HG03378 (cell line): ENCODE measurements at regions not wholly inside any gene's neighbourhood (a gene's known extent, or its start where the extent isn't known, plus 50 kb on each side); places are given as distances from the start of the nearest gene placed in this dataset.
"Not testable (repeated sequence)": the region's sequence is repeated elsewhere in the genome, so short reads cannot be mapped to it uniquely, and the experiment has no call there.

Experiments
- ATAC-seq: cut with Tn5 transposase; IDR thresholded peaks from one replicate; pipeline ENCODE4 v1.9.1; 2021; ENCODE audit warnings: mild to moderate bottlenecking, moderate library complexity; ENCODE audit not compliant: unreplicated experiment

GRCh38 chr1:213324859-213325258 is 273.8 kb downstream of the RPS6KC1 start:
- ATAC-seq: no peak

- no peak for ATAC-seq
Observed at GRCh38 chr1:213325482-213325881, 274.4 kb downstream of the RPS6KC1 start.

DNA sequence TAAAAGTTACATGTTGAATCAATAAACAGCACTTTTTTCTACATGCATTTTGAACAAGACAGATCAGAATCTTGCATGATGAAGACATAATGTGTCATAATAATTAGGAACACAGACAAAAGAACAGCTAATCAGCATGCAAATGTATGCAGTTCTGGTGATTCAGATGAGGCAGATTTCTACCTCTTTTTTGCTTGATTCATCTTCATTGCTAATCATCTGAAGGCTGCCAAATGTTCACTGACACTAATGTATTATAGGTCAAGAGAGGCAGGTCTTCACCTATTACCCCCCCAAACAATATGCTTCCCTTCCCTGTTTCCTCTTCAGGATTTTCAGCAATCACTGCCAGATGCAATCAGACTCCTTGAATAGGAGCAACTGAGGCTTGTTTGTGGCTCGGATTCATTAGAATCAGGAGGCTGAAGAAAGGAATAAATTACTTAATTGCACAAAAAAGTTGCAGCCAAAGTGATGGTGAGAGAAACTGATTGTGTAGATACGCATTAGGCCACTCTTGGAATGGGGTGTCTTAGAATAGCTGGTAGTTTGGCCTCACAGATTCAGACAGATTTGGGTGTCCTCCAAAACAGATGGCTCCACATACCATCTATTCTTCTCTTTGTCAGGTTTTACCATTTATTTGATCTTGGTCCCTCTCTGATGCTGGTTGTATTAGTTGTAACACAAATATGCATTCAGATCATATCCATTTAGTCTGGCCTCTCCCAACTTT is 275.4 kb downstream of the RPS6KC1 start:
- ATAC-seq: no peak

DNA sequence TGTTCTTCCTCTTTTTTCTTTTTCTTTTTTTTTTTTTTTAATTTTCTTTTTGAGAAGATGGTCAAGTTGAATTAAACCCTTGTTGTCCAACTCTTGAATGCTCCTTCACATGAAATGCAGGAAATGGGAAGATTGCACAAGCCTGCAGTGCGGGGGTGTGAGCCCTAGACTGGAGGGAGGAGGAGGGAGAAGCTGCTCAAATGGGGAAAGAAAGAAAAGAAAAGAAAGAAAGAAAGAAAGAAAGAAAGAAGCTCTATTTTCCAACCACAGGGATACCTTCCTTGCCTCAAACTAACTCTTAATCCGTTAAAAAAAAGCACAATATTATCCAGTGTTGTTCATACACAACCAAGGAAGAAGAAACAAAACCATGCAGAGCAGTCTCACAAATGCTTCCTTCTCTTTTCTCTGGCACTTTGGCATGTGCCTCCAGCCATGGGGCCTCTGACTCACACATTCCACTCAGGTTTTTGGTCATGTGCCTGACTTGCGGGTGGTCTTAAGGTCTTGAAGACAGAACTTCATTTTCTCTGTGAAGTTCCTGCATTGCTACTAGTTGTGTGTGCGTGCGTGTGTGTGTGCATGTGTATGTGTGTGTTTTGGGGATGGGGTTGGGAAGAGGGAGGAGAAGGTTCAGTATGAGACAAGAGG is 276.1 kb downstream of the RPS6KC1 start:
- ATAC-seq: no peak

DNA sequence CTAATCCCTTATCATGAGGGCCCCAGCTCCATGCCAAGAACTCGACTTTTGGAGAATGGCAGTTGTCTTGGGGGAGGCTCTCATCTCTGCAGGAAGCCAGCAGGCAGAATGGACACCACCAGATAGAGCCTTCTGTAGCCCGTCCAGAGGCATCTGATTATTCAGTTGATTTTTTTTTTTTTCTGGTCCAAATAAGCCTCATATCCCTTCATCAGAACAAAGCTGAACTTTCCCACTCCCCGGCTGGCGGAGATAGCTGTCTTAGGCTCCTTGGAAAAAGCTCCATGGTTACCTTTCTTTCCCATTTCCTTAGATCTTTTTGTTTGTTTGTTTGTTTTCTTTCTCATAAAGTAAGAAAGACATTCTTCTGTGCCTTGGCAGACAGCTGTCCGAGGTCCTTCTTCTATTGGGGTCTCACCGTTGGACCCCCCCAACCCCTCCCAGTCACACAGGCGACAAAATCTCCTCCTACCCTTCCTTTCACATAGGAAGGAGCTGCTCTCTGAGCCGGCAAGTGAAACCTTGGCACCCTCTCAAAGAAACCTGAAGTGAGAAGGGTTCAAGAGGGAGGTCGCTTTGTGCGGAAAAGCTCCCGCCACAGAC is 278.5 kb downstream of the RPS6KC1 start:
- ATAC-seq: no peak

- no peak for ATAC-seq
Observed at GRCh38 chr1:213330281-213330680, 279.2 kb downstream of the RPS6KC1 start.

- ATAC-seq: no peak
Observed at GRCh38 chr1:213331631-213332175, 280.7 kb downstream of the RPS6KC1 start.

DNA sequence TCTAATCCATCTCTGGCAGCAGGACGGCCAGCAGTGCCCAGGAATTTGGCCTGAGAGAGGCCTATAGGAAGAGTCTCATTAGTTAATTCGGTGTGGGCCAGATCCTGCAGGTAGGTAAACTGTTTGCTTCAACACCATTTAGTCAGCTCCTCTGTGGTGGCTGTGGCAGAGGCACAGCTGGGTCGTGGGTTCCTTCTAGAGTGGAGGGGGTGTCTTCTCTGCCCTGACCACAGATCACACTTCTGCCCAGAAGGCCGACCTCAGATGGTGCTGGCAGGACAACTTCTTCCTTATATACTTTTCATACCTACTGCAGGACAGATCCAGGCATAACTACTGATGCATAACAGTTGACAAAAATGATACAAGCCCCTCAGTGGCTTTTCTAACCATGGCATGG is 281.4 kb downstream of the RPS6KC1 start:
- ATAC-seq: no peak

- no peak for ATAC-seq
Observed at GRCh38 chr1:213333121-213333520, 282.1 kb downstream of the RPS6KC1 start.

GRCh38 chr1:213335084-213335483 is 284.0 kb downstream of the RPS6KC1 start:
- ATAC-seq: no peak

DNA sequence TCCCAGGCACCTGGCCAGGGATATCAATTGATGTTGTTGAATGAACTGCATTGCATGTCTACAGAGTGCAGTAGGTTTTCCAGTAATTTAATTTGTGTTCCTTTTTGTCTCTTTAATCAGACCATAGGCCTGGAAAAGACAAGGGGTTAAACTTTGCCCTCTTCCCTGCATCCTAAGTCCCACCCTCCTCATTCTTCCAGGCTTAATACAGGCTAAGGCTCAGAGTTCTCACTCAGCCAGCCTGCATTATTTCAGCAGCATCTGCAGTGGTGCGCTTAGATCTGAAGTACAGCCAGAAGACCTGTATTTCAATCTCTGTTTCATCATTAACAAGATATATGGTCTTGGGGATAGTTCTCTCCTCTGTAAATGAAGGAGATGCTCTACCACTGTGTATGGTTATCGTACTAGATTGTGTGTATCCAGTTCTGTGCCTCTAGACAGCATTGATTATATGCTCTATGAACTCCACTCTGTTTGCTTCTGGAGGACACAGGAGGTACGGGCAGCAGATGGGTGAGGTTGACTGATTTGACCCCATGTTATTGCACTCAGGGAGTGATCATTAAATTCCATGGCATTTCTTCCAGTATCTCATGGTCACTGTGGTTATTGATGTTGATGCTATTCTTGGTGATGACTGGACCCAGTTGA is 286.1 kb downstream of the RPS6KC1 start:
- no peak for ATAC-seq

DNA sequence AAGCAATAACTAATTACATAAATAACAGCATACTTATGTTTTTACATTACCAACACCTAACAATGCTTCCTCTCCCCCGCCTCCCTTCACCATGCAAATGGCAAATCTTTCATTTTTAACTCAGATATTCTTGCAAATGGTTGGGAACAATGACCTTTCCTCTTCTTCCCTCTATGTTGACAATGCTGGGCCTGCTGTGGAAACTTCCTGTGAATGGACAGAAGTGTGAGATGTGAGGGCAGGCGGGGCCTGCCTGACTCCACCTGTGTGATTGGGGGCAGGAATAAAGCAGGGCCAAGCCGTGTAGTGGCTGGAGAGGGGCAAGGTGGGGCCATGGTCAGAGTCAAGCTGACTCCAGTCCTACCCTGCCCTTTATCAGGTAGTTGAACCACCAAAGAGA is 289.6 kb downstream of the RPS6KC1 start:
- no peak for ATAC-seq

DNA sequence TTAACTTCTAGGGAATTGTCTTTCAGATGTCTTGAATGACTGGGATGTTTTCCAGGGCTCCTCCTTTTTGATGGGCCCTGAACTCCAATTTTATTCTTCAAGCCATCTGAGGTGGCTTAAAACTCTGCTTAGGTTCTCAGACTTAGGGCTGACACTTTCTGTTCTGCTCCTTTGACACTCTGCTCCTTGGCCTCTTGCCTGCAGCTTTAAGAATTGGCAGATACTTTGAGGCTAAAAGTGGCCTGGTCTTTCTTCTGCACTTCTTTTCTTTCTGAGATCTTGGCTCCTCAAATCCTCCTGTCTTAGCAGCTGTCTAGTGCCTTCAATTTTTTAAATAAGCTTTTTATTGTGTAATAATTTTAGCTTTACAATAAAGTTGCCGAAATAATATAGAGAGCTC is 294.6 kb downstream of the RPS6KC1 start:
- no peak for ATAC-seq

- no peak for ATAC-seq
Observed at GRCh38 chr1:213357403-213357802, 306.4 kb downstream of the RPS6KC1 start.

DNA sequence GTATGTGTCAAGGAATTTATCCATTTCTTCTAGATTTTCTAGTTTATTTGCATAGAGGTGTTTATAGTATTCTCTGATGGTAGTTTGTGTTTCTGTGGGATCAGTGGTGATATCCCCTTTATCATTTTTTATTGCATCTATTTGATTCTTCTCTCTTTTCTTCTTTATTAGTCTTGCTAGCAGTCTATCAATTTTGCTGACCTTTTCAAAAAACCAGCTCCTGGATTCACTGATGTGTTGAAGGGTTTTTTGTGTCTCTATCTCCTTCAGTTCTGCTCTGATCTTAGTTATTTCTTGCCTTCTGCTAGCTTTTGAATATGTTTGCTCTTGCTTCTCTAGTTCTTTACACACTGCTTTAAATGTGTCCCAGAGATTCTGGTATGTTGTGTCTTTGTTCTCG is 307.3 kb downstream of the RPS6KC1 start:
- not testable (repeated sequence) for ATAC-seq

- no peak for ATAC-seq
Observed at GRCh38 chr1:213362598-213362997, 311.6 kb downstream of the RPS6KC1 start.

DNA sequence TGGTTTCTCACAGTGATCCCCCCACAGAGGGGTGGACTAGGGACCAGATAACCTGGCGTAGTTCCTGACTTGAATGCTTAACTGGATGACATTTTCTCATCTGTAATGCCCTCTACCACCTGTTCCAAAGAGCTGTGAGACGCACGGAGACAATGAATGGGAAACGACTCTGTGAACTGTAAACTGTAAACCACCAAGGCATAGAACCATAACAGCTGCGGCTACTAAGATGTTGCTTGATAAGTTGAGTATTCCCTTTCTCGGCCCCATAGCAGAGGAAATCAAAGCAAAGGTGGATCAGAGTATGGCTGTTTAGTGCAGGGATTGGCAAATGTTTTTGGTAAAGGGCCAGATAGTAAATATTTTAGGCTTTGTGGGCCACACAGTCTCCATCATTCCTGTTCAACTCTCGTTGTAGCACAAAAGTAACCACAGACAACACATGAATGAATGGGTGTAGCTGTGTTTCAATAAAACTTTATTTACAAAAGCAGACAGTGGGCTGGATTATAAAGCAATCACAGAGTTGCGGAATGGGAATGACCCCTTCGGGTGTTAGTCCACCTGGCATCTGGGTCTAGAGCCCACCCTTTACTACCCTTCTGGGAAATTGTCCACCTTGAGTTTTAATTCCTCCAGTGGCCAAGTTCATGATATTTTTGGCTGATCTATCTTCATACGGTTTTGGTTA is 315.2 kb downstream of the RPS6KC1 start:
- ATAC-seq: no peak

- no peak for ATAC-seq
Observed at GRCh38 chr1:213369465-213369864, 318.4 kb downstream of the RPS6KC1 start.

- ATAC-seq: no peak
Observed at GRCh38 chr1:213370523-213370922, 319.5 kb downstream of the RPS6KC1 start.

GRCh38 chr1:213371525-213371846 is 320.4 kb downstream of the RPS6KC1 start:
- ATAC-seq: no peak
